DND-41 (cell line): ENCODE measurements at regions not wholly inside any gene's neighbourhood (a gene's known extent, or its start where the extent isn't known, plus 50 kb on each side); places are given as distances from the start of the nearest gene placed in this dataset.

Experiments used
- CTCF ChIP-seq: IDR thresholded peaks from 2 replicates; pipeline ENCODE4 v1.5.1; 2012; ENCODE audit warnings: borderline replicate concordance, low read length, moderate library complexity, mild to moderate bottlenecking; ENCODE audit not compliant: poor library complexity, severe bottlenecking; ENCODE audit errors: extremely low read depth
- EZH2 ChIP-seq: IDR thresholded peaks from 3 replicates; pipeline ENCODE4 v1.6.1; 2012; ENCODE audit warnings: borderline replicate concordance, low read depth, mild to moderate bottlenecking, moderate library complexity, low read length, inconsistent platforms; ENCODE audit not compliant: severe bottlenecking

DNA sequence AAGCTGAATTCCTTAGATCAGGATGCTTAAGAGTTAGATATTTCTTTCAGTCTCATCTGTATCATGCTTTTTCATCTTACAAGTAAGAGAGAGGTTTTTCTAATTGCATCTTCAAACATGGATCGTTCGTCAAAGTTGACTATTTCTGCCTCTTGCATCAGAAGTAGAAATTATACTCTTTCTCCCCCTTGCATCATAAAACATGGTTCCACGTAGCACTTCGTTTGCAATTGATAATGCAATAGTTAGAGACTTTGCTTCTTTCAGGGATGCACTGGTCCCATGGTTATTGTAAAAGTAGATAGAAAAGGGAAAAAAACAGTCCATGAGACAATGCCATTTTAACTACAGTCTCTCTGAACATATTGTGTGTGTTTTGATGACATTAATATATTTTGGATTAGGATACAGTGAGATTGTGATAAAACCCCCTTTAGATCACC lies 75.1 kb upstream of the PARD3B start:
- TF ChIP-seq CTCF, result no peak
- no peak for TF ChIP-seq EZH2
